AG10803 (cell line): ENCODE measurements at regions not wholly inside any gene's neighbourhood (a gene's known extent, or its start where the extent isn't known, plus 50 kb on each side); places are given as distances from the start of the nearest gene placed in this dataset.

ENCODE experiments used
- DNase-seq: peaks from one replicate; pipeline ENCODE4 v3.0.0; 2010; ENCODE audit warnings: low read depth
- H3K4me3 ChIP-seq: 2 replicates; pipeline ENCODE4 v1.5.1; 2011; ENCODE audit warnings: mild to moderate bottlenecking, low read length, control low read depth
- CTCF ChIP-seq: conservative IDR thresholded peaks from 2 replicates; pipeline ENCODE4 v1.5.1; 2011; ENCODE audit warnings: mild to moderate bottlenecking, low read length, control low read depth, inconsistent platforms

DNA sequence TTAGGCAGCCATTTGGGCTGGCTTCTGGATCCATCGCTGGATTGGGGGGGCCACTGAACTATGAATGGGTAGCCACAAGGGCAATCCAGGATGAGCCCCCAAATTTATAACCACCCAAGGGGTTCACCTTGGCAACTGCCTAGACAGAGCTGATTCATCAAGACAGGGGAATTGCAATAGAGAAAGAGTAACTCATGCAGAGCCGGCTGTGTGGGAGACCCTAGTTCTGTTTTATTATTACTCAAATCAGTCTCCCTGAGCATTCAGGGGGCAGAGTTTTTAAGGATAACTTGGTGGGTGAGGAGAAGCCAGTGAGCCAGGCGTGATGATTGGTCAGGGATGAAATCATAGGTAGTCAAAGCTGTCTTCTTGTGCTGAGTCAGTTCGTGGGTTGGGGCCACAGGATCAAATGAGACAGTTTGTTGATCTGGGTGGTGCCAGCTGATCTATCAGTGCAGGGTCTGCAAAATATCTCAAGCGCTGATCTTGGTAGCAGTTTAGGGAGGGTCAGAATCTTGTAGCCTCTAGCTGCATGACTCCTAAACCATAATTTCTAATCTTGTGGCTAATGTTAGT, 57.9 kb downstream of the DNAJB9 start:
- DNase-seq: no peak
- H3K4me3 ChIP-seq: no peak overlapping the region
- TF ChIP-seq CTCF: no peak

GRCh38 chr7:108628678-108629077, 59.0 kb downstream of the DNAJB9 start:
- no peak overlapping the region for H3K4me3 ChIP-seq
- no peak for TF ChIP-seq CTCF
- no peak for DNase-seq

DNA sequence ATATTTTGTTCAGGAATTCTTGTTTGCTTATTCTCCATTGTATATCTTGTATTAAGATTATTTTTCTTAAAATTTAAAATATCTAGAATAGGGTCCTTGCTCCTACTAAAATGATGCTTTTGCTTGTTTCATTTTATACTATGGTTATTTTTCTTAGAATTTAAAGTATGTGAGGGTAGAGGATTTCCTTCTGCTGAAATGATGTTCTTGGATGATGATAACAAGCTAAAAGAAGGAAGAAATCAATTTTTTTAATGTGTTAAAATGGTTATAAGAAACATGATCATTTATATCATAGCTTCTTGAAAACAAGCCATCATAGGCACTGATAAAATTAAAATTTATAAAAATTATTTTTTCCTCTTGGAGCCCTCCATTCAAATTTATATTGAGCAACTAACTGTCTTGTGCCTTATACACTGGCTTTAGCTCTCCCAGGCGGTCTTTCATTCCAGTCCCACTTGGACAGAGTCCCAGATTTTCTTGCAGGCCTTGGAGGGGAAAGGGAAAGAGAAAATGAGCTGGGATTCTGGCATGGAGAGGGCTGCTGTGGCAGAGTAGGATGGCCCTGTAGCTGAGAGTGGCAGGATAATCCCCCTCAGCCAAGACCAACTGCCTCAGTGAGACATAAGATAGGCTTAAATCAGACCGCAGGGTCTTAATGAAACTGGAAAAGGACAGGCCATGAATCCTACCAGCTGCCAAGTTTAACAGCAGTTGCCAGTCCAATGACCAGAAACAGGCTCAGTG, 60.2 kb downstream of the DNAJB9 start:
- DNase-seq: no peak
- TF ChIP-seq CTCF: no peak
- H3K4me3 ChIP-seq: no peak overlapping the region

GRCh38 chr7:108634036-108634435, 64.4 kb downstream of the DNAJB9 start:
- no peak for DNase-seq
- no peak overlapping the region for H3K4me3 ChIP-seq
- no peak for TF ChIP-seq CTCF

- no peak for TF ChIP-seq CTCF
- H3K4me3 ChIP-seq: no peak overlapping the region
- DNase-seq: no peak
Measured at GRCh38 chr7:108634535-108634934, 64.9 kb downstream of the DNAJB9 start.

DNA sequence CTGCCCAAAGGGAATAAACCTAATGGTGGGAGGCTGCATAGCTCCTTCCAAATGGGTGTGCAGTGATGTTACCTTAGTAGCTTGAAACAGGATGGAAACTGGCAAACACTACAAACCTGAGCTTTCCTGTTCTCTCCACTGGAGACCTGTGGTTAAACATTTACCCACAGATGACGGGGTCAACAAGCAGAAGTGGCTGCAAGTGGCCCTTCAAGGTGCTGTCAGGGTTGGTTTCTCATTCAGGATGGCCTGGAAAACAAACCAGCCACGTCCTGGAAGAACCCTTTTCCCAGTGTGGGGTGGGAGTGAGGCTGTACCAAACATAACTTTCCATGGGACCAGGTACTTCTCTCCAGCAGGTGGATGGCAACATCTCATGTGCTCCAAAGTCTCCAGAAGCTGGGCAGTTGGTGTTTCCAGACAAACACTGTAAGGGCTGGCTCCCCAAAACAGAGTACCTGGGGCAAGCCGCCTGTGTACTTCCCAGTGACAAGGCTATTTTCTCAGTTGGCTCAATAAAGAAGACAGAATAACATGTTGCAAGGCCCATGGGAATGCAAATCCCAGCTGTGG, 67.5 kb downstream of the DNAJB9 start:
- no peak for TF ChIP-seq CTCF
- H3K4me3 ChIP-seq: no peak overlapping the region
- DNase-seq: no peak

DNA sequence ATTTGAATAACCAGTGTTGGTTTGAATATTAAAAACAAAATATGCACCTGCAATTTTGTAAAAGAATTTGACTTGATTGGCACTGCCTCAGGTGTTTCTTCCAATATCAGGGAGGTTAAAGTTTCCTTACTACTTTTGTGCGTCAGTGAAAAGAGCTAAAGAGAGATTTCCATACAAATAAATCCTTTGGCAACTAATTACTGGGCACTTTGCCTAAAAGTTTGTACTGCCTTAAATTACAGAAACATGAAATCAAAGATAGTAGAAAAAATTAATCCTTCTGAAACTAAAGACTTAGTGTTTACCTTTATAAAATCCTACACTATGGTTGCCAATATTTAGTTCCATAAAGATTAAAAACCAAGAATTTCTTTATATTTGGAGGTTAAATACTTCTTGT, 72.5 kb downstream of the DNAJB9 start:
- DNase-seq: no peak
- TF ChIP-seq CTCF: no peak
- H3K4me3 ChIP-seq: no peak overlapping the region
